ENCODE measurements at regions not wholly inside any gene's neighbourhood (a gene's known extent, or its start where the extent isn't known, plus 50 kb on each side); places are given as distances from the start of the nearest gene placed in this dataset.

GRCh38 chr2:123912171-123912570 is 112.9 kb upstream of the CNTNAP5 start:
- intact Hi-C loops (cut with micrococcal nuclease; ENCODE audit: unreplicated experiment): no loop called here

More at GRCh38 chr2:123912171-123912570, 112.9 kb upstream of the CNTNAP5 start:
- no peaks in the 10 kb centered on the region for H3K36me3 ChIP-seq (ENCODE audit: control insufficient read depth in 2 of 2, insufficient read depth in 2 of 2, low read length in 1 of 2)
- ChIA-PET SMC1A (ENCODE audit: uncharacterized antibody, unreplicated experiment) (no interaction called here), CTCF (no interaction called here), POLR2A (no interaction called here), RAD21 (ENCODE audit: unreplicated experiment) (no interaction called here)
- H3K4me2 ChIP-seq (ENCODE audit: control insufficient read depth, insufficient read depth): no peak overlapping the region
- H3K27me3 ChIP-seq (replicated peaks in 1 of 2; ENCODE audit: control insufficient read depth in 2 of 2, insufficient read depth in 2 of 2, low read length in 1 of 2): no peaks in the 10 kb centered on the region
- H3K27ac ChIP-seq (ENCODE audit: control insufficient read depth, insufficient read depth): no peak overlapping the region
- no peak for ATAC-seq
- no peaks in the 10 kb centered on the region for H3K9me3 ChIP-seq (replicated peaks; ENCODE audit: control insufficient read depth, insufficient read depth, low read length)
- no TSS peak for BruUV-seq (replicated peaks)
- TF ChIP-seq, protein P1, sequence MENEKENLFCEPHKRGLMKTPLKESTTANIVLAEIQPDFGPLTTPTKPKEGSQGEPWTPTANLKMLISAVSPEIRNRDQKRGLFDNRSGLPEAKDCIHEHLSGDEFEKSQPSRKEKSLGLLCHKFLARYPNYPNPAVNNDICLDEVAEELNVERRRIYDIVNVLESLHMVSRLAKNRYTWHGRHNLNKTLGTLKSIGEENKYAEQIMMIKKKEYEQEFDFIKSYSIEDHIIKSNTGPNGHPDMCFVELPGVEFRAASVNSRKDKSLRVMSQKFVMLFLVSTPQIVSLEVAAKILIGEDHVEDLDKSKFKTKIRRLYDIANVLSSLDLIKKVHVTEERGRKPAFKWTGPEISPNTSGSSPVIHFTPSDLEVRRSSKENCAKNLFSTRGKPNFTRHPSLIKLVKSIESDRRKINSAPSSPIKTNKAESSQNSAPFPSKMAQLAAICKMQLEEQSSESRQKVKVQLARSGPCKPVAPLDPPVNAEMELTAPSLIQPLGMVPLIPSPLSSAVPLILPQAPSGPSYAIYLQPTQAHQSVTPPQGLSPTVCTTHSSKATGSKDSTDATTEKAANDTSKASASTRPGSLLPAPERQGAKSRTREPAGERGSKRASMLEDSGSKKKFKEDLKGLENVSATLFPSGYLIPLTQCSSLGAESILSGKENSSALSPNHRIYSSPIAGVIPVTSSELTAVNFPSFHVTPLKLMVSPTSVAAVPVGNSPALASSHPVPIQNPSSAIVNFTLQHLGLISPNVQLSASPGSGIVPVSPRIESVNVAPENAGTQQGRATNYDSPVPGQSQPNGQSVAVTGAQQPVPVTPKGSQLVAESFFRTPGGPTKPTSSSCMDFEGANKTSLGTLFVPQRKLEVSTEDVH (IDR thresholded peaks at IDR 0.05; ENCODE audit: low read depth, partially characterized antibody): no peak
- no peak for TF ChIP-seq SMAD5 (IDR thresholded peaks at IDR 0.05; ENCODE audit: low read depth)
- TF ChIP-seq NR2F1 (conservative IDR thresholded peaks at IDR 0.05): no peak
- no peak for TF ChIP-seq CBFB (IDR thresholded peaks at IDR 0.05; ENCODE audit: low read depth)
- TF ChIP-seq SIX5 (IDR thresholded peaks at IDR 0.05; ENCODE audit: low read depth, low read length, severe bottlenecking): no peak
- no peak for TF ChIP-seq REST (IDR thresholded peaks at IDR 0.05; ENCODE audit: low read depth, low read length)
- no peak for TF ChIP-seq BACH1 (IDR thresholded peaks at IDR 0.05; ENCODE audit: borderline replicate concordance)
- TF ChIP-seq MTA3 (IDR thresholded peaks at IDR 0.05; ENCODE audit: borderline replicate concordance, low read length): no peak
- no peak for TF ChIP-seq RBBP5 (conservative IDR thresholded peaks at IDR 0.05)
- no peak for TF ChIP-seq NR2C2 (IDR thresholded peaks at IDR 0.05; ENCODE audit: borderline replicate concordance, control insufficient read depth, insufficient read length, low read depth)
- no peak for TF ChIP-seq NFIC (IDR thresholded peaks at IDR 0.05; ENCODE audit: low read depth, low read length)
- TF ChIP-seq SP1 (IDR thresholded peaks at IDR 0.05; ENCODE audit: low read depth, low read length): no peak
- TF ChIP-seq STAT1 (conservative IDR thresholded peaks at IDR 0.05): no peak
- TF ChIP-seq IRF4 (IDR thresholded peaks at IDR 0.05; ENCODE audit: low read depth, low read length): no peak
- H3K9ac ChIP-seq (ENCODE audit: control insufficient read depth, insufficient read depth, low read length): no peak overlapping the region
- in situ Hi-C loops (cut with MboI): no loop called here
- no peaks in the 10 kb centered on the region for H4K20me1 ChIP-seq (ENCODE audit: control insufficient read depth, insufficient read depth)
- H3K79me2 ChIP-seq (ENCODE audit: control insufficient read depth, insufficient read depth, low read length): no peaks in the 10 kb centered on the region
- no peak for FAIRE-seq
- no peaks in the 10 kb centered on the region for H3K4me1 ChIP-seq (ENCODE audit: control insufficient read depth, insufficient read depth, low read length)
- no peak for DNase-seq (ENCODE audit: low read depth, low spot score)
- H2AFZ ChIP-seq (ENCODE audit: control insufficient read depth, low read depth, low read length): no peak overlapping the region
- WGBS (ENCODE audit: insufficient coverage, insufficient replicate concordance, low lambda C conversion rate, missing lambda C conversion rate): 23% methylated on average over 4 of the region's 4 CpGs
- no peak overlapping the region for H3K4me3 ChIP-seq
